ENCODE measurements at regions not wholly inside any gene's neighbourhood (a gene's known extent, or its start where the extent isn't known, plus 50 kb on each side); places are given as distances from the start of the nearest gene placed in this dataset.

- TF ChIP-seq CTCF (IDR thresholded peaks at IDR 0.05) (no peak), POLR2A (IDR thresholded peaks at IDR 0.05) (no peak)
Observed at GRCh38 chr22:25362883-25363240, 143.4 kb downstream of the CRYBB2 start.
